Psoas muscle (tissue), 7 donors: ENCODE measurements at regions not wholly inside any gene's neighbourhood (a gene's known extent, or its start where the extent isn't known, plus 50 kb on each side); places are given as distances from the start of the nearest gene placed in this dataset.

Experiments
- ATAC-seq, 4 donors: fragments of 200-7000 bp; cut with Tn5 transposase; one replicate each; pipeline ENCODE4 v1.9.1; 2020; ENCODE audit warnings: moderate library complexity in 3 of 4, mild to moderate bottlenecking in 2 of 4
- DNase-seq, 2 donors: peaks; one replicate each; pipeline ENCODE4 v3.0.0-alpha.2; 2020
- H3K27ac ChIP-seq: fragments of 200-600 bp; one replicate; pipeline ENCODE4 v1.8.0; 2022
- H3K27me3 ChIP-seq, 3 donors: fragments of 200-600 bp in 1 of 3; one replicate each; pipeline versions ENCODE4 v1.6.1 to v1.8.0; 2013 to 2022; ENCODE audit warnings: low read length in 2 of 3, mild to moderate bottlenecking in 2 of 3, moderate library complexity in 1 of 3; ENCODE audit not compliant: insufficient read depth in 3 of 3
- H3K36me3 ChIP-seq, 2 donors: fragments of 200-600 bp in 1 of 2; one replicate each; pipeline versions ENCODE4 v1.6.1 to v1.8.0; 2013 to 2022; ENCODE audit warnings: low read depth in 1 of 2, mild to moderate bottlenecking in 1 of 2, moderate library complexity in 1 of 2; ENCODE audit not compliant: insufficient read depth in 1 of 2
- H3K4me1 ChIP-seq: fragments of 200-600 bp; one replicate; pipeline ENCODE4 v1.8.0; 2022
- H3K4me3 ChIP-seq: fragments of 200-600 bp; one replicate; pipeline ENCODE4 v1.8.0; 2022; ENCODE audit warnings: mild to moderate bottlenecking
- H3K9me3 ChIP-seq: fragments of 200-600 bp; one replicate; pipeline ENCODE4 v1.8.0; 2022
- WGBS, 3 donors: extraction: QIAGEN DNeasy Blood & Tissue Kit; methylation state at CpG; one replicate each; pipeline versions ENCODE4 v1.1.6 to v1.1.7; 2013; 5-methylcytosine and 5-hydroxymethylcytosine counted together
- intact Hi-C, 2 donors: fragments of 100-400 bp; cut with DNase I; formaldehyde crosslinking; loops; one replicate each; pipeline versions ENCODE4 v1.11.0 to v1.14.2; 2022
- TF ChIP-seq, protein P1 (sequence below): fragments of 200-600 bp; IDR thresholded peaks from one replicate; pipeline ENCODE4 v1.8.0; 2022; ENCODE audit warnings: antibody characterized with exemption
- donor health status: healthy with polysubstance abuse.
- donor health status: DM: no; HTN: no; CAD: no; lungs with moderate emphysema.
- donor health status: Bipolar disorder and iron deficiency.
- donor health status: healthy.
- donor health status: DM: yes; HTN: yes; CAD: no.
- donor health status: DM: no; HTN: no; CAD: no.
- donor health status: DM: yes; HTN: yes; CAD: no.

DNA sequence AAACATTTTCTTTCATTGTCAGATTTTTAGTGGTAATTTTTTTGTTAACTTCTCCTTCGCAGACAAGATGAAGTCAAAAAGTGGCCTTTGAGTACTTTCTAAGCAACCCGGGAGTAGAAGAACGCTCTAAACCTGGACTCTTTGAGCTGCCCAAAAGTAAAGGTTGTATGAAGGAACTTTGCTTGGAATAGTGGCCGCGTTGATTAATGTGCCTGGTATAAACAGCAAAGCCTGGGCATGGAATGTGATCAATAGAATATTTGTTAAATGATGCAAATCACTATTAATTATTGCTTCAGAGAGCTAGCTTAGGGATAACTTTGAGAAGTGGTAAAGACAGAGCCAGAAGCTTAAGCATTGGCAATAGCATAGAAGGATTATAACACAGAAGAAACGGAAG lies 475.1 kb upstream of the ANKRD30A start:
- H3K4me1 ChIP-seq: no peaks in the 10 kb centered on the region

DNA sequence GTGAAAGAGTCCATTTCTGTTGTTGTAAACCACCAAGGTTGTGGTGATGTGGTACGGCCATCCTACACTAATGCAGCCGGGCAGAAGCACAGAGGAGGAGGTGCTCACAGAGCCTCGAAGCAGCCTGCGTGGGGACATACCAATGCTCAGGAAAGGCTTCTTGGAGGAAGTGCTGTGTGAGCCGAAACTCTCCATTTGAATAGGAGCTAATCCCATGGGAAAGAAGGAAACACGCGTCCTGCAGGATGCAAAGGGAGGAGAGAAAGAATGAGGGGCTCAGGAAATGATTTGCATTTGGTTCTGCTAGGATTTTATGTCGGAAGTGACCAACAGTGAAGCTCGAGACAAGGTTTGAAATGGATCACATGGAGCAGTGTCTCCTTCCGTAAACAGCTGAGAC lies 477.9 kb upstream of the ANKRD30A start:
- no peaks in the 10 kb centered on the region for H3K27me3 ChIP-seq
- DNase-seq (no peak), ATAC-seq (no peak)
- TF ChIP-seq, protein P1, sequence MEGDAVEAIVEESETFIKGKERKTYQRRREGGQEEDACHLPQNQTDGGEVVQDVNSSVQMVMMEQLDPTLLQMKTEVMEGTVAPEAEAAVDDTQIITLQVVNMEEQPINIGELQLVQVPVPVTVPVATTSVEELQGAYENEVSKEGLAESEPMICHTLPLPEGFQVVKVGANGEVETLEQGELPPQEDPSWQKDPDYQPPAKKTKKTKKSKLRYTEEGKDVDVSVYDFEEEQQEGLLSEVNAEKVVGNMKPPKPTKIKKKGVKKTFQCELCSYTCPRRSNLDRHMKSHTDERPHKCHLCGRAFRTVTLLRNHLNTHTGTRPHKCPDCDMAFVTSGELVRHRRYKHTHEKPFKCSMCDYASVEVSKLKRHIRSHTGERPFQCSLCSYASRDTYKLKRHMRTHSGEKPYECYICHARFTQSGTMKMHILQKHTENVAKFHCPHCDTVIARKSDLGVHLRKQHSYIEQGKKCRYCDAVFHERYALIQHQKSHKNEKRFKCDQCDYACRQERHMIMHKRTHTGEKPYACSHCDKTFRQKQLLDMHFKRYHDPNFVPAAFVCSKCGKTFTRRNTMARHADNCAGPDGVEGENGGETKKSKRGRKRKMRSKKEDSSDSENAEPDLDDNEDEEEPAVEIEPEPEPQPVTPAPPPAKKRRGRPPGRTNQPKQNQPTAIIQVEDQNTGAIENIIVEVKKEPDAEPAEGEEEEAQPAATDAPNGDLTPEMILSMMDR: no peak
- no peaks in the 10 kb centered on the region for H3K9me3 ChIP-seq
- no peaks in the 10 kb centered on the region for H3K36me3 ChIP-seq
- H3K4me1 ChIP-seq: no peaks in the 10 kb centered on the region
- intact Hi-C loops: no loop called here
- no peak overlapping the region for H3K4me3 ChIP-seq
- H3K27ac ChIP-seq: no peak overlapping the region
- 70 to 76% (median 71%) methylated on average over 10 of the region's 10 CpGs for WGBS, 3 donors

More for the DNA sequence above, 475.1 kb upstream of the ANKRD30A start:
- intact Hi-C loops: no loop called here
- H3K9me3 ChIP-seq: no peaks in the 10 kb centered on the region
- WGBS, 3 donors: 82 to 87% (median 84%) methylated on average over 6 of the region's 6 CpGs
- ATAC-seq (no peak), DNase-seq (no peak)
- H3K4me3 ChIP-seq: no peak overlapping the region
- no peaks in the 10 kb centered on the region for H3K27me3 ChIP-seq
- TF ChIP-seq, protein P1: no peak
- no peaks in the 10 kb centered on the region for H3K36me3 ChIP-seq
- H3K27ac ChIP-seq: no peak overlapping the region

DNA sequence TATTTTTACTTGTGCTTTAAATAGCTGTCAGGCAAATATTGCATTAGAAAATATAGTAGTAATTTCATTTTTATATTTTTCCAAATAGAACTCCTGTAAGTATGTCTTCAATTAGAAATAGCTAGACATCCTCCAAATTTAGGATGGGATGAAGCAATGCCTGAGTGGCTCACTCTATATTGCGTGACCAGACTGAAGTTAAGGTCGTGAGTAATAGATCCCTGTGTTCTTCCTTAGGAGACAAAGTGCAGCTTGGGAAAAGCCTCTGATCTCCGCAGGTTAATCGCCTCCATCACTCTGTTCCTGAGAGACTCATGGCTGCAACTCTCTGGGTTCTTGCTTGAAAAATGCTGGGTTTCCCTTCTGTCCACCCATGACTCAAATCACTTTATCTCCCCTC lies 484.8 kb upstream of the ANKRD30A start:
- TF ChIP-seq, protein P1: no peak
- no peaks in the 10 kb centered on the region for H3K4me1 ChIP-seq
- no peaks in the 10 kb centered on the region for H3K27me3 ChIP-seq
- H3K36me3 ChIP-seq: no peaks in the 10 kb centered on the region
- intact Hi-C loops: no loop called here
- DNase-seq (no peak), ATAC-seq (no peak)
- no peak overlapping the region for H3K27ac ChIP-seq
- 85 to 92% (median 91%) methylated on average over 4 of the region's 4 CpGs for WGBS, 3 donors
- no peaks in the 10 kb centered on the region for H3K9me3 ChIP-seq
- H3K4me3 ChIP-seq: no peak overlapping the region

DNA sequence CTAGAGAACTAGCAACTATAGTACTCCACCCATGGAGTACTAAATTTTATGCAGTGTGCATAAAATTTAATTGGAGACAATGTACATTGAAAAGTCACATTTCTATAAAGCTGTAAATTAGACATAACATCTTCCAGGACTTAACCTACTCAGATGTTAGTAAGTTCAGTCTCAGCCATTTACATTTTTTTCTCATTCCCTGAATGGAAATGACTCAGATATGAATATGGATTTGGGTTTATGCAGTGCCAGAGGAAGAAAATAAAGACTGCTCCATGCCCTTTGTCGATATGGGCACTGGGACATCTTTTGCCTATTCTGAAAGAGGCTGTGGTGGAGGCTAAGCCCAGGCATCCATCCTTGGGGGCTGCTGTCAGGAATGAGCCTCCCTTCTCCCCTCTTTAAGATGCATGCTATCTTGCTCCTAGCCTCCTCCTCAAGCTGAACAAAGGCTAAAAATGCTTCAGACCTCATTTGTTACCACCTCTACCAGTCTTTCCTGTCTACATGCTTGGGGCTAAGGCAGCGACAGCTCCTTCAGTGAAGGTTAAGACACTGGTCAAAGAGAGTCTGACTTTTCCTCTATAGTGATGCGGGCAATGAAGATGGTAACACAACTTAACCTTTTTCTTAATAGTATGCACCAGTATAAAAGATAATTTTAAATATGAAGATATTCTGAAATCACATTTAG lies 486.8 kb upstream of the ANKRD30A start:
- no peak for ATAC-seq
- intact Hi-C loops: no loop called here

More for the DNA sequence above, 486.8 kb upstream of the ANKRD30A start:
- Histone ChIP-seq H3K27ac (no peak overlapping the region), H3K9me3 (no peaks in the 10 kb centered on the region), H3K4me1 (no peaks in the 10 kb centered on the region), H3K4me3 (no peak overlapping the region), H3K27me3 (no peaks in the 10 kb centered on the region), H3K36me3 (no peaks in the 10 kb centered on the region)
- WGBS, 3 donors: 93 to 98% (median 96%) methylated on average over 3 of the region's 3 CpGs
- DNase-seq: no peak
- TF ChIP-seq, protein P1: no peak
